ENCODE measurements at regions not wholly inside any gene's neighbourhood (a gene's known extent, or its start where the extent isn't known, plus 50 kb on each side); places are given as distances from the start of the nearest gene placed in this dataset.

GRCh38 chr12:45585522-45586230, 143.8 kb upstream of the ARID2 start:
- DNase-seq (ENCODE audit: low read depth in 2 of 3, low spot score in 2 of 3) = no peak

- no peak for DNase-seq (ENCODE audit: low read depth in 2 of 3, low spot score in 2 of 3)
Observed at GRCh38 chr12:45586486-45586885, 143.0 kb upstream of the ARID2 start.

- no peak for DNase-seq (ENCODE audit: low read depth in 2 of 3, low spot score in 2 of 3)
Observed at GRCh38 chr12:45587012-45587411, 142.5 kb upstream of the ARID2 start.

- DNase-seq (ENCODE audit: low read depth in 2 of 3, low spot score in 2 of 3) = no peak
Observed at GRCh38 chr12:45587877-45588533, 141.5 kb upstream of the ARID2 start.

GRCh38 chr12:45590646-45591045, 138.9 kb upstream of the ARID2 start:
- DNase-seq (ENCODE audit: low read depth in 2 of 3, low spot score in 2 of 3) = no peak

DNA sequence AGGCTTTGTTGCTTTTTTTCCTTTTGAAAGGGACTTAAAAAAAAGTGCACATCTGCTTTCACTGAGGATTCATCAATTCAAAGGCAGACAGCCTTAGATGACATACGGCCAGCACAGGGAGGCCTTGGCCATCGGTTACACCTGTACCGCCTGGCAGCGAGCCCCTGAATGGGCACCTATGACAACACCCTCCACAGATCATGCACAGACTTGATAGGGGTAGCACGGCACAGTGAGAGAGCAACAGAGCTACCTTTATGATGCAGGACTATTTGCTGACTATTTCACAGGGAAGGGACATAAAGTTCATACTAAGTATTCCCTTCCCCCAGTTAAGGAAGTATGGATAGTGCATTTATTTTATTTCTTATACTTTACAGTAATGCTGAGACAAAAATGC, 137.9 kb upstream of the ARID2 start:
- no peak for DNase-seq (ENCODE audit: low read depth in 2 of 3, low spot score in 2 of 3)

- no peak for DNase-seq (ENCODE audit: low read depth in 2 of 3, low spot score in 2 of 3)
Observed at GRCh38 chr12:45596366-45596765, 133.1 kb upstream of the ARID2 start.

GRCh38 chr12:45598336-45598735, 131.2 kb upstream of the ARID2 start:
- DNase-seq (ENCODE audit: low read depth in 2 of 3, low spot score in 2 of 3) = no peak

DNA sequence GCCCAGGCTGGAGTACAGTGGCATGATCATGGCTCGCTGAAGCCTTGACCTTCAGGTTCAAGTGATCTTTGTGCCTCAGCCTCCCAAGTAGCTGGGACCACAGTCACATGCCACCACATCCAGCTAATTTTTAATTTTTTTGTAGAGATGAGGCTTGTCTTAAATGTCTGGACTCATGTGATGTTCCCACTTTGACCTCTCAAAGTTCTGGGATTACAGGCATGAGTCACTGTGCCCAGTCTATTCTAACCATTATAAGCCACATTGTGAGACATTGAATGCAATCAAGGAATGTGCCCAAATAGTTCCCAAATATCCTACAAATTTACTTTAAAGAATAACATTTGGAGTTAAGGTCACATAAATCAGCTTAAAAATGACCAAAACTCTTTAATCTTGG, 130.7 kb upstream of the ARID2 start:
- no peak for DNase-seq (ENCODE audit: low read depth in 2 of 3, low spot score in 2 of 3)

DNA sequence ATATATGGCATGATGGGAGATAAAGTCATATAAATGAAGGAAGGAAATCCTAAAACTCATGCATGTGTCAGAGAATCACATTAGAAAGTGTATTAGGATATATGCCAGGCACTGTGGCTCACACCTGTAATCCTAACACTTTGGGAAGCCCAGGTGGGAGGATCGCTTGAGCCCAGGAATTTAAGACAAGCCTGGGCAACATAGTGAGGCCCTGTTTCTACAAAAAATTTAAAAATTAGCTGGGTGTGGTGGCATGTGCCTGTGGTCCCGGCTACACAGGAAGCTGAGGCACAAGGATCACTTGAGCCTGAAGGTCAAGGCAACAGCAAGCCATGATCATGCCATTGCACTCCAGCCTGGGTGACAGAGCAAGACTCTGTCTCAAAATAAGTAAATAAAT, 130.3 kb upstream of the ARID2 start:
- no peak for DNase-seq (ENCODE audit: low read depth in 2 of 3, low spot score in 2 of 3)

DNA sequence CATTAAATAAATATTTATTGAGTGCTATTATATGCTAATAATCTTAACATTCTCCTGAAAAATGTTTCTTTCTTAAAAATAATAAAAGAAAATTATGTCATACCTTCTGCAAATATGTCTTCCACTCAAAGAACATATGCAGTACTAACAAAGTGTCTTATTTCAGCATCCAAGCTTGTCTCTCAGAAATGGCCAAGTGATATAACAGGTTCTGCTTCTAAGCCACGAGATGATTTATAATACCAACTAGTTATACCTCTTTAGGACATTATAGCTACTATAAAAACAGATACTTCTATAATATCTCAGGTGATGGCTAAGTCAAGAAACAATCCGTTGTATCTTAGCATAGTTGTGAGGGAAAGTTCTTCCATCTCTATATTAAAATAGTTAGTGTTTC, 128.1 kb upstream of the ARID2 start:
- no peak for DNase-seq (ENCODE audit: low read depth in 2 of 3, low spot score in 2 of 3)

DNA sequence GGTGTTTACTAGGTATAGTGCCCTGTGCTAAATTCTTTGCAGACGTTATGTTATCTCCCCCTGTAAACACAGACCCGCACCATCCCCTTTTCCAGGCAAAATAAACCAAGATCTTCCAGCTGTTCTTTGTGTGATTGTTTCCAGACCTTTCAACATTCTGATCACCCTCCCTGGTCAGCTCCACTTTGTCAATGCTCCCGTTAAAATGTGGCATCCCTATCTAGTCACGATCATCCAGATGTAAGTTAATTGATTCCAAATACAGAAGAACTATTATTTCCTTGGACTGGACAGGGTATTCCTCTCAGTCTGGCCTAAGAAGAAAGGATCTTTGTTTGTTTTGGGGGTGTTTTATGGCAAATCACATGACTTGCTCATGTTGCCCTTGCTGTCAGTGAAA, 127.6 kb upstream of the ARID2 start:
- DNase-seq (ENCODE audit: low read depth in 2 of 3, low spot score in 2 of 3) = no peak

DNA sequence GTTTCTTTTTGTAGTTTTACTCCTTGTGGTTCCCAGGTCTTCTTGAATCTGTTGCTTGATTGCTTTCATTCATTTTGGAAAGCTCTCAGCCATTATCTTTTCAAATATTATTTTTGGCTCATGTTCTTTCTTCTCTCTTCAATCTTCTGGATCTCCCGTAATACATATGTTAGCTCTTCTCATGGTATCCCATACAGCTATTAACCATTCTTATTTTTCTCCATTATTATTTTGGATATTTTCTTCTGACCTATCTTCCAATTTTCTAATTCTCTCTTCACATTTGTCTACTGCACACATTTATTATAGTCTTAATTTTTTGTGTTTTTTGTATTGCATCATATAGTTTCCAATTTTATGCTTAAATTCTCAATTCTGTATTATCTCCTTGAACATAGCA, 123.9 kb upstream of the ARID2 start:
- DNase-seq (ENCODE audit: low read depth in 2 of 3, low spot score in 2 of 3) = no peak

- DNase-seq (ENCODE audit: low read depth in 2 of 3, low spot score in 2 of 3) = no peak
Observed at GRCh38 chr12:45611061-45611460, 118.4 kb upstream of the ARID2 start.

DNA sequence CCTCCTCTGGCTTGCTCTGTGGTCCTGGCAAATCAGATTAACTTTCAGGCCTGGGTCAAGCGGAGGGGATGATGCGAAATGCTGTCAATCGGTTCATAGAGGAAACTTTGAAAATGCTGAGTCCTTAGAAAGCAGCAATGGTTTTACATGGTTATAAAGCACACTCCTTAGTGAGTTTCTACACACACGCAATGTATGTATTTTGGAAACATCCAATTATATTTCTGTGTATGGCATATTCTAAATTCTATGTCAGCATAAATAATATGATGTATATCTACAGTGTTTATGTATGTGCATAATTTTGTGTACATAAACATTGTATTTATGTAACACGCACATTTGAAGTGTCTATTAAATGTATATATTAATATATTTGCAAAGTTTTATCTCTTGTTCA, 118.0 kb upstream of the ARID2 start:
- no peak for DNase-seq (ENCODE audit: low read depth in 2 of 3, low spot score in 2 of 3)

DNA sequence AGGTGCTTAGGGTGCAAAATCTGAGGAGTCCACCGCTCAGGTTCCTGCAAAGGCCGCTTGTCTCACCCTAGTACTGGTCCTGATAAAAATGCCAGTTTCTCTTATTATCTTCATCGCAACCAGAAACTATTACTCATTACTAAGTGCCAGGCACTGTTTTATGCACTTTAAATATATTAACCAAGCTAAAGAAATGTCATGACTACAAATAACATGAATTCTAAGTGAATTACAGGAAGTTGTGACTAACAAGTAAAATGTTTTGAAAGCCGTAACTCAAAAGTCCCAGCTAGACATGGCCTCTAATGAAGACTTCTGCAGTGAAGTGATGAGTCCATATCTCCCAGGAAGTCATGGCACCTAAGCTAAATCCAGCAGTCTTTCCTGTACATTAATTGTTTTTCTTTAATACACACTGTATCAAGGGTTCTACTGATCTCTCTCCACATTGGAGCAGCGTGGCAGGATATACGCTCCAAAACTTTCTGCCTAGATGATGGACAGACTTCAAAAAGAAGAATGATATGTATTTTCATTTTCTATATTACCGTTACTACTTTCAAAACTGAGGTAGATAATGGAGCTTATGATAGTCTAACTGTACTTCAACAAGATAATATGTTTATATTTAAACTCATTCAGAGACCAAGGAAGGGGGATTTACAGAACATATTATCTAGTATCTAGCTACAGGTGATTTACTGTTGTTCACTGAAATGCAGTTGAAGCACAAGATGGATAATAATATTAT, 117.3 kb upstream of the ARID2 start:
- no peak for DNase-seq (ENCODE audit: low read depth in 2 of 3, low spot score in 2 of 3)

- DNase-seq (ENCODE audit: low read depth in 2 of 3, low spot score in 2 of 3) = no peak
Observed at GRCh38 chr12:45613296-45613695, 116.2 kb upstream of the ARID2 start.

GRCh38 chr12:45613855-45614254, 115.7 kb upstream of the ARID2 start:
- DNase-seq (ENCODE audit: low read depth in 2 of 3, low spot score in 2 of 3) = no peak

DNA sequence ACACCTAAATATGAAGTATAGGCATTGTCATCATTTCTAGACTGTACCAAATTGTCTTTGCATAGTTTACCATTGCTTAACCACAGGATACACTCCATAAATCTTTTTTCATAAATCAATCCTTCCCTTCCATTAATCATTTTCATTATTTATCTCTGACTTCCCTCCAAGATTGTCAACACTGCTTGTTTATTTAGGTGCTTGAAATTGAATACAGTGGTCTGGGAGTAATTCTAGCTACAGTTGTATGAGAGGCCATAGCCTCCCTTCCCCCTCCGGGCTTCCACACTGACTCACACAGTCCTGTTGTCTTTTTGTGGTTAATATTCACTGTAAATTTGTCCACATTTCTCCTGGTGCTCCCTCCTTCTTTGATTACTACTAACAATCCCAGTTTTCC, 114.2 kb upstream of the ARID2 start:
- DNase-seq (ENCODE audit: low read depth in 2 of 3, low spot score in 2 of 3) = peak in 1 of 3 donors; percentile 3

DNA sequence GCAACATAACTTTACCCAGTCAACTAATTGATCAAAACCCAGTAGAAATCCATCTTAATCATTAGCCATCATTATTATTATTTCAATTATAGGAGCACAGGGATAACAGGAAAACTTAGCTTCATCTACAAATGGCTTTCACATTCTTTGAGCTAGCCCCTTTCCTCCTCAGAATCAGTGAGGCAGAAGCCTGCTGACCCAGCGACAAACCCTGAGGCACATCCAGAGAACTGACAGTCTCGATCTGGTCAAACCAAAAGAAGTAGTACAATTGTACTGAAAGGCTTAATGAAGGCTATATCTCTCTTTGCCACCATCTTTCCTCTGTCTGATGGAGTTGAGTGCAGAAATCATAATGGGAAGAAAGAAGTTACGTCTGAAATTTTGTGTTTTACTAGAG, 109.8 kb upstream of the ARID2 start:
- DNase-seq (ENCODE audit: low read depth in 2 of 3, low spot score in 2 of 3) = no peak

- DNase-seq (ENCODE audit: low read depth in 2 of 3, low spot score in 2 of 3) = no peak
Observed at GRCh38 chr12:45621703-45622102, 107.8 kb upstream of the ARID2 start.

Data from hematopoietic multipotent progenitor cell (in vitro differentiated cells).